CD14-positive monocyte (primary cell): ENCODE measurements at regions not wholly inside any gene's neighbourhood (a gene's known extent, or its start where the extent isn't known, plus 50 kb on each side); places are given as distances from the start of the nearest gene placed in this dataset.

Experiments
- DNase-seq, 3 donors: peaks; one replicate each; pipeline ENCODE4 v3.0.0-alpha.2; 2011 to 2022
- H2AFZ ChIP-seq: 2 replicates; pipeline ENCODE4 v1.6.0; 2012; ENCODE audit warnings: mild to moderate bottlenecking, low read depth, low read length, inconsistent platforms; ENCODE audit not compliant: insufficient read depth, poor library complexity, severe bottlenecking
- H3K27ac ChIP-seq, 2 donors: 1 replicate in 1 of 2; 2 replicates in 1 of 2; pipeline ENCODE4 v1.5.1; 2012 to 2013; ENCODE audit warnings: low read length in 2 of 2, control low read depth in 1 of 2, inconsistent platforms in 1 of 2, low read depth in 1 of 2, mild to moderate bottlenecking in 1 of 2
- H3K27me3 ChIP-seq, 2 donors: one replicate each; pipeline versions ENCODE4 v1.6.0 to v1.6.1; 2011 to 2013; ENCODE audit warnings: low read length in 2 of 2; ENCODE audit not compliant: control insufficient read depth in 2 of 2, insufficient read depth in 2 of 2
- H3K36me3 ChIP-seq, 2 donors: replicated peaks in 1 of 2; 1 replicate in 1 of 2; 2 replicates in 1 of 2; pipeline versions ENCODE4 v1.5.1 to v1.6.1; 2012 to 2013; ENCODE audit warnings: low read length in 2 of 2, control low read depth in 1 of 2, inconsistent platforms in 1 of 2, mild to moderate bottlenecking in 1 of 2; ENCODE audit not compliant: insufficient read depth in 2 of 2, control insufficient read depth in 1 of 2
- H3K4me1 ChIP-seq, 2 donors: 1 replicate in 1 of 2; 2 replicates in 1 of 2; pipeline versions ENCODE4 v1.5.1 to v1.6.1; 2012 to 2013; ENCODE audit warnings: low read length in 2 of 2, control low read depth in 1 of 2, inconsistent platforms in 1 of 2, mild to moderate bottlenecking in 1 of 2, moderate library complexity in 1 of 2; ENCODE audit not compliant: insufficient read depth in 2 of 2, control insufficient read depth in 1 of 2
- H3K4me2 ChIP-seq: replicated peaks from 2 replicates; pipeline ENCODE3; 2012; ENCODE audit warnings: low read length, moderate library complexity, mild to moderate bottlenecking; ENCODE audit not compliant: poor library complexity, severe bottlenecking; ENCODE audit errors: extremely low read depth
- H3K4me3 ChIP-seq, 3 experiments: fragments of 200-600 bp in 1 of 3; sonication (generic) in 1 of 3; replicated peaks in 1 of 3; 1 replicate in 2 of 3; 2 replicates in 1 of 3; pipeline ENCODE4 v1.5.1; 2011 to 2013; ENCODE audit warnings: low read length in 3 of 3, mild to moderate bottlenecking in 3 of 3, control low read depth in 2 of 3, low read depth in 2 of 3, inconsistent platforms in 1 of 3, moderate library complexity in 1 of 3
- H3K79me2 ChIP-seq: 2 replicates; pipeline ENCODE4 v1.6.0; 2012; ENCODE audit warnings: mild to moderate bottlenecking, control low read depth, inconsistent platforms, low read length, moderate library complexity; ENCODE audit not compliant: insufficient read depth
- H3K9ac ChIP-seq: 2 replicates; pipeline ENCODE4 v1.6.0; 2017; ENCODE audit warnings: low read length, mild to moderate bottlenecking; ENCODE audit not compliant: insufficient read depth, poor library complexity, severe bottlenecking
- H3K9me3 ChIP-seq, 2 donors: replicated peaks in 1 of 2; 1 replicate in 1 of 2; 2 replicates in 1 of 2; pipeline versions ENCODE4 v1.5.1 to v1.6.1; 2012 to 2013; ENCODE audit warnings: low read length in 2 of 2, control low read depth in 1 of 2; ENCODE audit not compliant: control insufficient read depth in 1 of 2, insufficient read depth in 1 of 2
- H4K20me1 ChIP-seq: 2 replicates; pipeline ENCODE4 v1.6.0; 2012; ENCODE audit warnings: mild to moderate bottlenecking, low read length, control low read depth, moderate library complexity; ENCODE audit not compliant: insufficient read depth
- H3K27ac Mint-ChIP-seq, 7 donors: one replicate each; pipeline ENCODE4 v1.8.0; 2020; ENCODE audit warnings: mild to moderate bottlenecking in 7 of 7, mixed read lengths in 7 of 7, moderate library complexity in 6 of 7, inconsistent platforms in 2 of 7
- H3K27me3 Mint-ChIP-seq, 3 donors: one replicate each; pipeline ENCODE4 v1.8.0; 2021 to 2022; ENCODE audit warnings: low read depth in 3 of 3, mild to moderate bottlenecking in 3 of 3, mixed read lengths in 3 of 3, moderate library complexity in 3 of 3, inconsistent platforms in 1 of 3
- H3K36me3 Mint-ChIP-seq, 2 donors: one replicate each; pipeline ENCODE4 v1.8.0; 2020; ENCODE audit warnings: mixed read lengths in 2 of 2, inconsistent platforms in 1 of 2, mild to moderate bottlenecking in 1 of 2
- H3K4me1 Mint-ChIP-seq: one replicate; pipeline ENCODE4 v1.8.0; 2020; ENCODE audit warnings: mild to moderate bottlenecking, mixed read lengths
- H3K4me3 Mint-ChIP-seq, 2 donors: one replicate each; pipeline ENCODE4 v1.8.0; 2020; ENCODE audit warnings: mild to moderate bottlenecking in 2 of 2, mixed read lengths in 2 of 2, moderate library complexity in 1 of 2
- H3K9me3 Mint-ChIP-seq, 7 donors: one replicate each; pipeline ENCODE4 v1.8.0; 2020 to 2022; ENCODE audit warnings: mixed read lengths in 7 of 7, mild to moderate bottlenecking in 6 of 7, moderate library complexity in 6 of 7, inconsistent platforms in 2 of 7
- WGBS: methylation state at CpG from one replicate; pipeline ENCODE4 v1.1.5; 2013; ENCODE audit warnings: missing lambda C conversion rate; ENCODE audit not compliant: insufficient coverage; 5-methylcytosine and 5-hydroxymethylcytosine counted together
- intact Hi-C, 2 donors: fragments of 100-400 bp; cut with micrococcal nuclease; formaldehyde crosslinking; loops; one replicate each; pipeline versions ENCODE4 v1.15.0 to v1.15.1; 2023
- TF ChIP-seq, protein P1 (sequence below): fragments of 200-600 bp; IDR thresholded peaks from one replicate; pipeline ENCODE4 v1.8.0; 2022; ENCODE audit warnings: antibody characterized with exemption, mild to moderate bottlenecking

GRCh38 chr3:18239674-18240073 is 185.5 kb downstream of the SATB1 start:
- Mint-ChIP-seq H3K27ac (no peak overlapping the region), H3K36me3 (no peaks in the 10 kb centered on the region), H3K9me3 (no peaks in the 10 kb centered on the region), H3K4me1 (no peaks in the 10 kb centered on the region), H3K4me3 (no peak overlapping the region), H3K27me3 (peaks cover 0 to under 1% (median 0%) of the 10 kb centered on the region in 3 donors)
- no peak for DNase-seq
- intact Hi-C loops, result no loop called here
- no peaks in the 10 kb centered on the region for H3K9me3 ChIP-seq
- no peak overlapping the region for H3K9ac ChIP-seq
- H3K36me3 ChIP-seq, result no peaks in the 10 kb centered on the region
- no peaks in the 10 kb centered on the region for H3K79me2 ChIP-seq
- no peak overlapping the region for H3K4me2 ChIP-seq
- TF ChIP-seq, protein P1, sequence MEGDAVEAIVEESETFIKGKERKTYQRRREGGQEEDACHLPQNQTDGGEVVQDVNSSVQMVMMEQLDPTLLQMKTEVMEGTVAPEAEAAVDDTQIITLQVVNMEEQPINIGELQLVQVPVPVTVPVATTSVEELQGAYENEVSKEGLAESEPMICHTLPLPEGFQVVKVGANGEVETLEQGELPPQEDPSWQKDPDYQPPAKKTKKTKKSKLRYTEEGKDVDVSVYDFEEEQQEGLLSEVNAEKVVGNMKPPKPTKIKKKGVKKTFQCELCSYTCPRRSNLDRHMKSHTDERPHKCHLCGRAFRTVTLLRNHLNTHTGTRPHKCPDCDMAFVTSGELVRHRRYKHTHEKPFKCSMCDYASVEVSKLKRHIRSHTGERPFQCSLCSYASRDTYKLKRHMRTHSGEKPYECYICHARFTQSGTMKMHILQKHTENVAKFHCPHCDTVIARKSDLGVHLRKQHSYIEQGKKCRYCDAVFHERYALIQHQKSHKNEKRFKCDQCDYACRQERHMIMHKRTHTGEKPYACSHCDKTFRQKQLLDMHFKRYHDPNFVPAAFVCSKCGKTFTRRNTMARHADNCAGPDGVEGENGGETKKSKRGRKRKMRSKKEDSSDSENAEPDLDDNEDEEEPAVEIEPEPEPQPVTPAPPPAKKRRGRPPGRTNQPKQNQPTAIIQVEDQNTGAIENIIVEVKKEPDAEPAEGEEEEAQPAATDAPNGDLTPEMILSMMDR, result no peak
- no peak overlapping the region for H2AFZ ChIP-seq
- H3K27me3 ChIP-seq, result no peaks in the 10 kb centered on the region
- H3K27ac ChIP-seq, result no peak overlapping the region
- no peaks in the 10 kb centered on the region for H4K20me1 ChIP-seq
- WGBS, result no CpG with 5 or more reads among the region's 2 CpGs
- H3K4me3 ChIP-seq, result no peak overlapping the region
- H3K4me1 ChIP-seq, result no peaks in the 10 kb centered on the region

DNA sequence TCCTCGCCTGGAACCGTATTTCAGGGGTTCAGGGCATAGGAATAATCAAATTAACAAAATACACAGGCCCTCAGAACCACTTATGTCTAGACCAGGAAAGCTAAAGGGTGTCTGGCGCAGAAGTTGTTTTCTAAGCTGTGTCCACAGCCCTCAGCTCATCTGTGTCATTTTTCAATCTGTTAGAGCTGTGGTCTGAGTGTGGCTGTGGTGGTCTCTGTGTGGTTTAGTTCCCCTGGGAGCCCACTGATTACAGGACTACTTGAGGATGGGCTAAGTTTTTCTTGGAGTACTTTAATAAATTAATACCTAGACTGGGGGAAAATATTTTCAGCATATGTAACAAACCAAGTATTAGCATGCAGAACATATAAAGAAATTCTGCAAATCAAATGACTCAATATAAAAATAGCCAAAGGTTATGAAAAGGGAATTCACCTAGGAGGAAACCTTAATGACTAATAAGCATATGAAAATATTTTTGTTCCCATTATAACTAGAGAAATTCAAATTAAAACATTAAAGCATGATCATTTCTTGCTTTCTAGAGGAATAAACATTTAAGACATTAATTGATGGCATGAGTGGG is 186.3 kb downstream of the SATB1 start:
- Histone ChIP-seq H3K79me2 (no peaks in the 10 kb centered on the region), H3K27me3 (no peaks in the 10 kb centered on the region), H2AFZ (no peak overlapping the region), H3K9me3 (no peaks in the 10 kb centered on the region), H3K36me3 (no peaks in the 10 kb centered on the region), H4K20me1 (no peaks in the 10 kb centered on the region), H3K9ac (no peak overlapping the region), H3K4me2 (no peak overlapping the region), H3K27ac (no peak overlapping the region), H3K4me1 (no peaks in the 10 kb centered on the region), H3K4me3 (no peak overlapping the region)
- H3K9me3 Mint-ChIP-seq, result no peaks in the 10 kb centered on the region
- intact Hi-C loops, result no loop called here
- H3K4me3 Mint-ChIP-seq, result no peak overlapping the region
- no peak overlapping the region for H3K27ac Mint-ChIP-seq
- H3K4me1 Mint-ChIP-seq, result no peaks in the 10 kb centered on the region
- WGBS, result no CpG with 5 or more reads among the region's 3 CpGs
- TF ChIP-seq, protein P1, result no peak
- DNase-seq, result no peak
- no peaks in the 10 kb centered on the region for H3K36me3 Mint-ChIP-seq
- peaks cover 0 to 4% (median 0%) of the 10 kb centered on the region in 3 donors for H3K27me3 Mint-ChIP-seq
